HEK293T (cell line): ENCODE measurements at regions not wholly inside any gene's neighbourhood (a gene's known extent, or its start where the extent isn't known, plus 50 kb on each side); places are given as distances from the start of the nearest gene placed in this dataset.

Experiments
- ARNT ChIP-seq: fragments of 450-650 bp; IDR thresholded peaks from 2 replicates; pipeline ENCODE4 v1.6.1; 2017; ENCODE audit warnings: mild to moderate bottlenecking
- FOXA1 ChIP-seq: fragments of 450-650 bp; IDR thresholded peaks from 2 replicates; pipeline ENCODE4 v1.6.1; 2016; ENCODE audit warnings: mild to moderate bottlenecking
- FOXK2 ChIP-seq: fragments of 450-650 bp; IDR thresholded peaks from 2 replicates; pipeline ENCODE4 v1.6.1; 2016; ENCODE audit warnings: mild to moderate bottlenecking
- HDGF ChIP-seq: fragments of 450-650 bp; IDR thresholded peaks from 2 replicates; pipeline ENCODE4 v1.6.1; 2017; ENCODE audit warnings: antibody characterized with exemption, borderline replicate concordance
- L3MBTL2 ChIP-seq: fragments of 450-650 bp; conservative IDR thresholded peaks from 2 replicates; pipeline ENCODE4 v1.6.1; 2016; ENCODE audit warnings: mild to moderate bottlenecking
- TF ChIP-seq, protein P1 (sequence below): fragments of 450-650 bp; IDR thresholded peaks from 2 replicates; pipeline ENCODE4 v1.6.1; 2016

DNA sequence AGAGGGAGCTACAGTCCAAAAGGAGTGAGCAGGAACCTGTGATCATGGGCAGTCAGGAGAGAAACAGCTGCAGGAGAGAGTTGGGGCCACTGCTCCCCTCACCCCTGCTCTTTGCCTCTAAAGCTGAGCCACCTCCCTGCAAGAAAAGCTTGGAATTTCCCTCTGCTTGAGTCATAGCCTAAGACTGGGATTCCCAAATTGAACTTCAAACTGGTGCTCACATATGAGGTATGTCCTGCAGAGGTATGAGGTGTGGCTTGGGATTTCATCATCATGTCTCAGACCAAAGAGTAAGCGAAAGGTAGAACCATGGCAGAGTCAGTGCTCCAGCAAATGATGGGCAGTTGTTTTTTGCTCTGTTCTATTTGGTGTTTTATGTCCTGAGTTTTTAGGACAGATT is 237.1 kb upstream of the NRP1 start:
- TF ChIP-seq FOXK2 (no peak), ARNT (no peak), HDGF (no peak), FOXA1 (no peak), L3MBTL2 (no peak)
- TF ChIP-seq, protein P1, sequence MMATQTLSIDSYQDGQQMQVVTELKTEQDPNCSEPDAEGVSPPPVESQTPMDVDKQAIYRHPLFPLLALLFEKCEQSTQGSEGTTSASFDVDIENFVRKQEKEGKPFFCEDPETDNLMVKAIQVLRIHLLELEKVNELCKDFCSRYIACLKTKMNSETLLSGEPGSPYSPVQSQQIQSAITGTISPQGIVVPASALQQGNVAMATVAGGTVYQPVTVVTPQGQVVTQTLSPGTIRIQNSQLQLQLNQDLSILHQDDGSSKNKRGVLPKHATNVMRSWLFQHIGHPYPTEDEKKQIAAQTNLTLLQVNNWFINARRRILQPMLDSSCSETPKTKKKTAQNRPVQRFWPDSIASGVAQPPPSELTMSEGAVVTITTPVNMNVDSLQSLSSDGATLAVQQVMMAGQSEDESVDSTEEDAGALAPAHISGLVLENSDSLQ, result no peak
